SH-SY5Y (cell line): ENCODE measurements at regions not wholly inside any gene's neighbourhood (a gene's known extent, or its start where the extent isn't known, plus 50 kb on each side); places are given as distances from the start of the nearest gene placed in this dataset.

Experiments
- GATA2 ChIP-seq: IDR thresholded peaks from 2 replicates; pipeline ENCODE4 v1.6.1; 2011; ENCODE audit warnings: mild to moderate bottlenecking, low read depth, low read length
- GATA3 ChIP-seq: IDR thresholded peaks from 2 replicates; pipeline ENCODE4 v1.6.1; 2011; ENCODE audit warnings: low read depth, mild to moderate bottlenecking, low read length, moderate library complexity

GRCh38 chr14:40113671-40114070, 681.4 kb upstream of the FBXO33 start:
- TF ChIP-seq GATA2 = no peak
- no peak for TF ChIP-seq GATA3
